ENCODE measurements at regions not wholly inside any gene's neighbourhood (a gene's known extent, or its start where the extent isn't known, plus 50 kb on each side); places are given as distances from the start of the nearest gene placed in this dataset.
"Not testable (repeated sequence)": the region's sequence is repeated elsewhere in the genome, so short reads cannot be mapped to it uniquely, and the experiment has no call there.

DNA sequence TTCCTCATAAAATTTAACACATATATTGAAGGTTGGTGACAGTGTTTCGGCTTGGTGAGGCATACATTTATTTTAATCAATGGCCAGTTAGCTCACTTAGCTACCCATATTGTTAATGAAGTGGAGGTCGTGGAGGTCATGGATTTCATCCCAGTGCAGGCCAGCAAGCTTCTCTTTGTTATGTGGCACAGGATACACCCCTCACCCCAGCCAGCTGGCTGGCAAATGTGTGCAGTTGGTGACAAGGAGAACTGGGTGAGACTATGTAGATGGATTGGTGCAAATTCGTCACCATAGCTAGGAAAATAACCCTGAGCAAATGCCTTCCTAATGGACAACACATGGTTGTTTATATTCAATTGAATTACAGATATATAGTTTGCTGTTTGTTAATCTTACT is 50.5 kb upstream of the FOXP2 start:
- DNase-seq (ENCODE audit: low spot score) = no peak

DNA sequence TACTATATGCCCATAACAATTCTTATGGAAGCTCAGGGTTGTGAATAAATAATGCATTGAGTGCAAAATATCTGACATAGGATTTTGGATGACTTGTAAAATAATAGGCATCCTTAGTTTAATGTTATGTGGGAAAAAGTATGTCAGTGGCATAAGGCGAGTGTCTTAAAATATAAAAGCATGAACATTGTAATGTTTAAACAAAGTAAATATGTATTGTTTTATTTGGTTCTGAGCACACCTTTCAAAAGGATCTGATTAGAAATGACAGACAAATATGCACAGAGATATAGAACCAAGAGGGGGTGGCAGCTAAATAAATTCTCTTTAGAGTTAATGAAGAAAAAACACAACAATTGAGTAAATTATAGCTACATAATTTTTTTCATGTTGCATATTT is 51.3 kb upstream of the FOXP2 start:
- no peak for DNase-seq (ENCODE audit: low spot score)

DNA sequence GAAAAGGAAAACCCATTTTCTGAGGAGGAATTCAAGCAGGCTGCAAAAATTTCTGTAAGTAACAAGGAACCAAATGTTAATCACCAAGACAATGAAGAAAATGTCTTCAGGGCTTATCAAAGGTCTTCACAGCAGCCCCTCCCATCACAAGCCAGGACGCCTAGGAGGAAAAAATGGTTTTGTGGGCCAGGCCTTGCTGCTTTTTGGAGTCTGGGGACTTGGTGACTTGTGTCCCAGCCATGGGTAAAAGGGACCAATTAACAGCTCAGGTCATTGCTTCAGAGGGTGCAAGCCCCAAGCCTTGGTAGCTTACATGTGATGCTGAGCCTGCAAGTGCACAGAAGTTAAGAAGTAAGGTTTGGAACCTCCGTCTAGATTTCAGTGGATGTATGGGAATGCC is 55.7 kb upstream of the FOXP2 start:
- DNase-seq (ENCODE audit: low spot score) = no peak

DNA sequence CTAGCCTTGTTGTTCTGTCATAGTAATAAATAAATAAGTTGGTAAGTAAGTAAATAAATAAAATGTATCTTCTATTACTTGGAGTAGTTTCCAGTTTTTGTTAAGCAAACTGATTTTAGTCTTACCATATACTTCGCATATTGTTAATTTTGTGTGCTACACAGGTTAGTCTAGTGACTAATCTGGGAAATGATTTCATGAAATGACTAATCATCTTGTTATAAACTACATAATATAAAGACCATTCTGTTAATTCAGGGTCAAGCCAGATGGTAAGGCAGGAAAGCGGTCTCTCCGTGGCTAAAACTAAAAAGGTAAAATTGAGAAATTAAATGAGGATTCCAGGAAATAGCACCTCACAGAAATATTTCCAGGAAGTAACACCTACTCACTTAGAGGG is 58.5 kb upstream of the FOXP2 start:
- DNase-seq (ENCODE audit: low spot score) = no peak

DNA sequence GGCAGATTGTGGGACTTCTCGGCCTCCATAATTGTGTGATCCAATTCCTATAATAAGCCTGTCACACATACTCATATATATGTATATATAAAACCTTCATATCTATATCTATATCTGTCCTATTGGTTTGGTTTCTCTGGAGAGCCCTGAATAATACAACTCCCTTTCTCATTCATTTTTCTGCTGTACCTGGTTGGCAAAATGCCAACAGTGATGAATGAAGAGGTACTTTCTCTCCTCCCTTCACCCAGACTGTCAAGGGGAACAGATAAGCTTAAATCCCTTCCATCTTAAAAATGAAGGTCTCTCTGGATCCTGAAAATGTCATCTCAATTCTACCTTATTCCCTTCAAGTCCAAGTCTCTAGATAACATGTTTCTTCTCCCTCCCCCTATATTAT is 60.3 kb upstream of the FOXP2 start:
- DNase-seq (ENCODE audit: low spot score) = no peak

DNA sequence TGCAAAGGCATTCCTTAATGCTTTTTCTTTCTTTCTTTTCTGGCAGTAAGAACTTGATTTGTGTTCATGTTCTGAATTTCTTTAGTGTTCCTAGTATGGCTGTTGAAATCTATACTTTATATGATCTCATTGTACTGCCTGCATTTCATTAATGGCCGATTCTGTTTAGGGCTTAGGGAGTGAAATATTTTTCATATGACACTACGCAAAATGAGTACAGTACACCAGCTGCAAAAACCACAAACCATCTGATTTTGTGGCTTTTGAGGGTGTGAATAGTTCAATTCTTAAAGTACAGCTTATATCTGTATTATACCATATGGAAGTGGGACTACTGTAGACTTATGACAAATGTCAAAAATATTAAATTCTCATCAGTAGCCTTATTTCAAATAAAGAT is 69.1 kb upstream of the FOXP2 start:
- DNase-seq (ENCODE audit: low spot score) = peak; percentile 5

DNA sequence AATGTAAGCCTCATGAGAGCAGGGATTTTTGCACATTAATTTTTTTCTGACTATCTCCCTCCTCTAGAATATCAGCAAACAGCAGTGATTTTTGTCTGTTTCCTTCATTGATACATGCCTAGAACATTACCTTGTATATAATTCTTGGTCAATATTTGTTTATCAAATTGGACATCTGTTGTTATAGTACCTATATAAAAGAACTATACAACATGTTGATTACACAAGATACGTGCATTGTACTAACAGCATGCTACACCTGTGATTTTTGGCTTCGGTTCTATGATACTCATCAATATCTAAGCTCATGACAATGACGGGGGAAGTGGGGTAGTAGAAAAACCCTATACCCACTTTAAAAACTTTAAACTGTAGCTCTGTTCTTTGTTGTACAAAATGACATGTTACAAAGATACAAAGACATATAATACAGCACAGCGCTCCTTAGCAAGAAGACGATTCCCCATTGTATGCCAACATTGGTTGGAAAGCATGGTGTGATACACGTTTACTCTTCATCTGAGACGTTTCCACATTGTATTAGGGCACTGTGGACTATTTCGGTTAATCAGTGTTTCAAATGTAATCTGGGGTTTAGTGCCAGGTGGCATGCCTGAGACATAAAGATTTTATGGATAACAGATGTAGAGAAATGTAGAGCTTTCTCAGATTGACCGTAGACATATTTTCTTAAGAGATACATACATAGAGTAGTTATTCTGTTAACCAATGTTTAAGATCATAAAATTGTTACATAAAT is 70.5 kb upstream of the FOXP2 start:
- no peak for DNase-seq (ENCODE audit: low spot score)

DNA sequence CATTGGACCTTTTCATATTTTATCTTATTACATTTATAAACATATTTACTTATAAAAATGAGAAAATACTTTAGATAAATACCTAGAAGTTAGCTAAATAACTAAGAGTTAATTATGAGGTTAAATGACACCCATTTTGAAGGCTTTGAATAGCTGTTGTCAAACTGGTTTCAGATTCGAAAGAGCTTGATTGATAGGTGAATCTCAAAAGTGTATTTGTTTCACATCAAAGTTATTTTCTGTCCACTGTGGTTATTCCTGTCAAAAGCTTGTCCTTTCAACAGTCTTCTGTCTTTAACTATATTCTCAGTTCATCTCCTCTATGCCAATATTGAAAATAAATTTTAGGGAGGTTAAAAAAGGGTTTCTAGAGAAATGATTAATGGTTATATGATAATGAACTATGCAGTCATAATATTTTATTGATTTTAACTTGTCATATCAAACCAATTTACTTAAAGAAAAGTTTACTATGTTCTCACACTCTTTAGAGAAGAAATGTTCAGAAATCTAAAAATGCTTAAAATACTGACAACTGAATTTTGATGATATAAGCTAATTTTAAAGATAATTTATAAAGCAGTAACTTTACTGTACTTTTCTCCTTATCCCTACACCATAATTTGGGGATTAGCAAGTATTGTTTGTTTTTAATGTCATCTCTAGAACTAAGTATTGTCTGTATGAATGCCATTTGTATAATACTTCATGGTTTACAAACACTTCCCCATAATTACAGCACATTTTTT is 72.0 kb upstream of the FOXP2 start:
- DNase-seq (ENCODE audit: low spot score) = no peak

DNA sequence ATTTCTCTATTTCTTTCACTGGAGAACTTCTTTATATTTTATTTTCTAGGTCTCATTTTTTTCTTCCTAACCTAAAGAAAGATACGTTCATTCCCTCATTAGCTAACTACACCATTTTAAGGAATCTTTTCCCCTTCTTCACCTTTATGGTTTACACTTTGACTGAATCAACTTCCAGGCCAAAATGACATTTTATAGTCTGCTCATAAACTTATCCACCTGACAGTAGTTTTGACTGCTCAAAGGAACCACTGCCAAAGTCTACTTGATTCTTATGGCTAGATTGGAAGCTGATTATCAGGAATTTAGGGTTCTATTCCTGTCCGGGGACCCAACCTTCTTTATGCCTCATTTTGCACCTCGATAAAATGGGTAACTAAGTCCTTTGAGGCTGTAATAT is 73.0 kb upstream of the FOXP2 start:
- DNase-seq (ENCODE audit: low spot score) = no peak

DNA sequence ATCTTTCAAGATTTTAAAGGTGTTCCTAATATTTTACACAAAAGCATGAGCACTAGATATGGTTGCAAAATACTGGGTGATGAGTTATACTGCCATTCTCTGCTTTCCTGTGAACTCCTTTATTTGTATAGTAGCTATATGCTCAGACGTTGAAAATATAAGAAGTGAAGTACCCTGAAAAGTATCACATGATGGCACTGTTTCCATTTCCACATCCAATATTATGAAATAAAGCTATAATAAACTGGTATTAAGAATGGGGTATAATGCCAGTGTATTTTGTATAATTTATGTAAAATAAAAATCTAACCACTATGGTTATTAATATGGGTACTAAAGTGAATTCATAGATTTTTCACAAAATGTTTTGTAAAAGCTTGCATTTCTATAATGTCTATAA is 79.6 kb upstream of the FOXP2 start:
- no peak for DNase-seq (ENCODE audit: low spot score)

DNA sequence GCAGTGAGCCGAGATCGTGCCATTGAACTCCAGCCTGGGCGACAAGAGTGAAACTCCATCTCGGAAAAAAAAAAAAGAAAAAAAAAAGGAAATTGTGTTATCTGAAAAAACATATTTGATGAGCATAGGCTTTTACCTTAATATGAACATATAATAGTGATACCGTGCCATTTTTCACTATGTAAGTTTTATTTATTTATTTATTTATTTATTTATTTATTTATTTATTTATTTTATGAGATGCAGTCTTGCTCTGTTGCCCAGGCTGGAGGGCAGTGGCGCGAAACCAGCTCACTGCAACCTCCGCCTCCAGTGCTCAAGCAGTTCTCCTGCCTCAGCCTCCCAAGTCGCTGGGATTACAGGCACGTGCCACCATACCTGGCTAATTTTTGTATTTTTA is 85.2 kb upstream of the FOXP2 start:
- not testable (repeated sequence) for DNase-seq (ENCODE audit: low spot score)

DNA sequence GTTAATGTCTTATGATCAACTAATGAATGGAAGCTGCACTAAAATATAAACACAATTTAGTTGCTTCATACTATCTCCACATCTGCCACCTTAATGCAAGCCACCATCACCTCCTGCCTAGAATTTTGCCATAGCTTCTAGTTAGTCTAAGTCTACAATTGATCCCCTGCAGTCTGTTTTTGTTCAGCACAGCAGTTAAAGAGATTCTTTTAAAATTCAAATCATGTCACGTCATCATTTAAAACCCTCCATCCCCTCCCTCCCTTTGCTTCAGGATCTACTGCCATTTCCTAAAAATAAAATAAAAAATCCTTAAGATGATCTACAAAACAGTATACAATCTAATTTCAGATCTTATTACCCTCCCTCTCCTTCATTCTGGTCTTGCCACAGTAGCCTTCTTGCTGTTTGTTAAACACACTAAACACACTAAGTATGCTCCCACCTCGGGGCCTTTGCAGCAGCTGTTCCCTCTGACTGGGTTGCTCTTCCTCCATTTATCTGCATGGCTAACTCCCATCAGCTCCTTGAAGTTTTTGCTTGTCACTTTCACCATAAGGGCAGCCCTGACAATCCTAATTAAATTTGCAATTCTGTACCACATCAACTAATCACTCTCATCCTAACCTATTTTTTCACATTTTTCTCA is 97.0 kb upstream of the FOXP2 start:
- DNase-seq (ENCODE audit: low spot score) = no peak

DNA sequence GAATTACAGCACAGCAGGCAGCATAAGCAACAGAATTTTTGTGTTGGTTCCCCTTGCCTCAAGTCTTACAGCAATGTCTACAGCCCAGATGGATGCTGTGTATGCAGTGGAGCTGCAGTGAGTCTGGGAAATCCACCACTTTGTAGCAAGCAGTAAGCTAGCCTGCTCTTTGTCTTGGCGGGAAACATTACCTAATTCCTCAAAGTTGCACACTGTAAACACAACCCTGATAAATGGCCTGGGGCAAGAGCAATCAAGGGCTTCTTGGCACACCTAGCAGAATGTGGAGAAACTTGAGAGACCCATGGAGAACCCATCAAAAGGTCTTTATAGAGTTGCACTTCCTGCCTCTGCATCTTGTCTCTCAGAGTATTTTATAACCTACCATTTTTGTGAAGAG is 102.0 kb upstream of the FOXP2 start:
- peak; percentile 51 for DNase-seq (ENCODE audit: low spot score)

DNA sequence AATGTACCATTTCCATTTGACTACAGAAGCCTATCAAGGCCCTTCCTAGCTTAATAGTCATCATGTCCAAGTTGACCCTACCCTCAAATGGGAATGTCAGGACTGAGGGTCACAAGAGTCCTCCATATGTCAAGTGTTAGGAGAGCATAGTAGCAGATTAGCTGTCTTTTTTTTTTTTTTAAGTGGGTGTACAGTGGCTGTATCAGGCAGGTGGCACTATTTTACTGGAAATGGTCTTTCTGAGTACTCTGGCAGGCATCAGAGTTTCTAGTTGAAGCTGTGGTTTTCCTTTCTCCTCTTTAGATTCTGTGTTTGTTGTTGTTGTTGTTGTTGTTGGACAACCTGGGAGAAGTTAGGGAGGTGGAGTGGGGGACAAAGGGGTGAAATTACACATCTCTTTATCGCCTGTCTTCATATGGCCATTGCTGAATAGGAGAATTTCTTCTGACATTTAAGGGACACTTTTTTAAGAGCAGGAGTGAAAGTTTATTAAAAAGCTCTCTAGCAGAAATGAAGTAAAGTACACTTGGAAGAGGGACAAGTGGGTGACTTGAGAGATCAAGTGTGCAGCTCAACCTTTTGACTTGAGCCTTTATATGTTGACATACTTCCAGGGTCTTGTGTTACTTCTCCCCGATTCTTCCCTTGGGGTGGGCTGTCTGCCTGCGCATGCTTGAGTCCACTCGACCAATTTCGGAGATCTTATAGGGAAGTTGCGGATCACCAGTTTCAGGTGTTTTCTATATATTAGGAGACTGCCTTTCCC is 104.1 kb upstream of the FOXP2 start:
- no peak for DNase-seq (ENCODE audit: low spot score)

DNA sequence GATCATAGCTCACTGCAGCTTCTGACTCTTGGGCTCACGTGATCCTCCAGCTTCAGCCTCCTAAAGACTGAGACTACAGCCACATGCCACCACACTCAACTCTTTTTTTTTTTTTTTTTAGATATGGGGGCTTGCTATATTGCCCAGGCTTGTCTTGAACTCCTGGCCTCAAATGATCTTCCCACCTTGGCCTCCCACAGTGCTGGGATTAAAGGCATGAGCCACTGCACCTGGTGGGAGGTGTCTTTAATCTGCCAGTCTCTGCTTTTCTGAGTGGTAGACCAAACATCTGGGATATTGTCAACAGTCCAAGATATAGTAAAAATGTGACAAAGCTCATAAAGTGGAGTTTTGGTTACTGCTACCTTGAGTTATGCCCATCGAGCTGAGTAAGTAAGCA is 104.9 kb upstream of the FOXP2 start:
- no peak for DNase-seq (ENCODE audit: low spot score)

DNA sequence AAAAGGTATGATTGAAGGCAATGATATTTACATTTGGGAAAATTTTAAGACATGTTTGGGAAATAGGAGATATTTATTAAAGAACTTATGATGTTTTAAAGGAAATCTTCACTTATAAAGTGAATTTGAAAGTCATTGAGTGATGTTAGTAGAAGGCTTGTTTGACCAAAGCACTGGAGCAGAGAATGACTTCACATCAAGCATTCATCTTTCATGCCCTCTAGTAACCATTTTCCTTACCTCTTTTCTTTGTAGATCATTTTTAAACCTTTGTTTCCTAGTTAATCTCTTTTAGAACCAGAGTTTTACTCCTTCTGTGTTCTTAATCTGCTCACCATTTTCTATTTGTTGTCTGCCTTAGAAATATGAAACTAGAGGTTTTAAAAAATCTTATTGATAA is 111.3 kb upstream of the FOXP2 start:
- no peak for DNase-seq (ENCODE audit: low spot score)

DNA sequence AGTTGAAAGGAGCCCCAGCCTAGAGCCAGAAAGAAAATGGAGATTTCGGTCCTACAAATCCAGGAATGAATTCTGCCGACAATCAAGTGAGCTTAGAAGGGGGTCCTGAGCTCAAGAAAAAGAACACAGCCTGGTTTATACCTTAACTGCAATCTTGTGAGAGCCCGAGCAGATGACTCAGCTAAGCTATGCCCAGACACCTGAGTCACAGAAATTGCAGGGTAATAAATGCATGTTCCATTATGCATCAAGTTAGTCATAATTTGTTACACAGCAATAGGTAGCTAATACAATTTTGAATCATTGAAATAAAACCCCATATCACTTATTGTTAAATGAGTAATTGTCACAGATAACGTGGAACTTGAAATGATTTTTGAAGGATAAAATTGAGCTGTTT is 111.8 kb upstream of the FOXP2 start:
- no peak for DNase-seq (ENCODE audit: low spot score)

DNA sequence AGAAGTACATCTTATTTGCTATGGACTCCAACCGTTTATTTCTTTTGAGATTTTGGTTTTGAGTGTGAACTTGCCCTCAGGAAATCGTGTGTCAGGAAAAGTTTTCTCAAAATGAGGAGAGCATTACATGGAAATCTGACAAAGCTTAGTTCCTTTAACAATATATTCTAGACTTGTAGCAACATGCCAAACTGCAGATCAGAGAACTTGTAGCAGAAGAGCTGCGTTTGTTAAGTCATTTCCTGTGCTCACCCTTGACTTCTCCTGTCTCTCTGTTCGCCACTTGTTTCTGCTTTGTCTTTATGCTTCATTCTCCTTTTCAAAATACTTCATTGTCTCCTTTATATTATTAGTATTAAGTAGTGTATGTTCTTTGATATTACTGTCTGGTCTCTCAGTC is 116.6 kb upstream of the FOXP2 start:
- DNase-seq (ENCODE audit: low spot score) = no peak

DNA sequence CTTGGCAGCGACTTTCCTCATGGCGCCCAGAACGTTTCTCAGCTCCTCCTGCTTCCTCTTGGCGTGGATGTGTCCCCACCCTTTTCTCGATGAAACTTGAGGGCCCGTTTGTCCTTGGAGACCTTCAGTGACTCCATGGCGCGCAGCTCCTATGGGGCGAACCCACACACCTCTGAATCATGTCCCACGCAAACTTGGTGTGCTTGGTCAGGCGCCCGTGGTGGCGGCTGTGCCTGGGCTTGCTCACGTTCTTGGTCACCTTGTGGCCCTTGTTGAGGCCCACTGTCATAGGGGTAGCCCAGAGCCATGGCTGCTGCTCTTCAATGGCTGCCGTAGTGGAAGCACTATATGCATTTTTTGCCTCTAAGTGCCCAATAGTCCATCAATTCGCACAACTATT is 117.5 kb upstream of the FOXP2 start:
- DNase-seq (ENCODE audit: low spot score) = no peak

DNA sequence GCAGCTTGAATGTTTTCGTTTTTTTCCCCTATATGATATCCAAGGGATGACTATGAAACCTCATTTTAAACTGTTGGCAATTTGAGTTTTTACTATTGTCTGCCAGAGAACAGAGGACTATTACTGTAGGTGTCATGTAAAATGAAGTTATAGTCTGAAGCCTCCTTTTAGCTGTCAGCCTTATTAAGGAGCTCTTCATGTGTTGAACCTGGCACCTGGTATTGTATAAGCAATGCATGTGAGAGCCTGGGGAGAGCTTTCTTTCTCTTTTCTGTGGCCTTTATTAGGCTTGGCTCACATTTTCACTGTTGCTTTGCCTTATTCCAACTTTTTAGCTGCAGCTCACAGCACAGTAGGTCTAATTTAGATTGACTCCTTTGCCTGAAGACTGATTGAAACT is 119.1 kb upstream of the FOXP2 start:
- no peak for DNase-seq (ENCODE audit: low spot score)

DNA sequence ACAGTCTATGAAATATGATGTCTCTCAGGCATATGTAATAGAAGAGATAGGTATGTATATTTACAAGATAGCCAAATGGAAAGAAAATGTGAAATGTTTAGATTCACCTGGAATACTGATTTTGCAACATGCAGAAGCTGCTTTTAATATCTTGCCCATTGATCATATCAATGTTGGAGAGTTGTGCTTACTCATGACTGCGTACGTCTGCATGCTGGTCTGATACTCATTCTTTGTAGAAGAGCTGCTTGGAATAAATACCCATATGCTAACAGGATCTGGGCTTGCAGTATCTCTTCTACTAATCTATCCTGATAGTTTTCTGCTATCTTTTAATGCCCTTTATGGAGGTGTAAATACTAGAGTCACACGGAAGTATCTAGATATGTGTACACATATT is 120.6 kb upstream of the FOXP2 start:
- DNase-seq (ENCODE audit: low spot score) = no peak

DNA sequence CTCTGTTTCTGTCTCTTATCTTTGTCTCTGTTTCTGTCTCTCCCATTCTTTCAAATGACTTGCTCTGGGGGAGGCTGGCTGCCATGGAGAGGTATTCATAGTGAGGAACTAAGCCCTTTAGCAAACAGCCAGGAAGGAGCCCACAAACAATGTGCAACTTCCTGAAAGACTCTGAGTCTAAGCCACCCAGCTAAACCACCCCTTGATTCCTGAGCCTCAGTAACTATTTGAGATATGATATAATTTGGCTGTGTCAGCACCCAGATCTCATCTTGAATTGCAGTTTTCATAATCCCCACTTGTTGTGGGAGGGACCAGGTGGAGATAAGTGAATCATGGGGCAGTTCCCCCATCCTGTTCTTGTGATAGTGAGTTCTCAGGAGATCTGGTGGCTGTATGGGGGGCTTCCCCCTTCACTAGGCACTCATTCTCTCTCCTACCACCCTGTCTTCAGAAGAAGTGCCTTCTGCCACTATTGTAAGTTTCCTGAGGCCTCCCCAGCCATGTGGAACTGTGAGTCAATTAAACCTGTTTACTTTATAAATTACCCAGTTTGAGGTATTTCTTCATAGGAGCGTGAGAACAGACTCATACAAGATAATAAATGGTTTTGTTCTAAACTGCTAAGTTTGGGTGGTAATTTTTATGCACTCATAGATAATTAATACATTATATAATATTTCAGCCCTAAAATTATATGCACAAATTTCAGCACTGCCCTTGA is 121.2 kb upstream of the FOXP2 start:
- no peak for DNase-seq (ENCODE audit: low spot score)

Data from H4 (cell line).